ENCODE measurements at regions not wholly inside any gene's neighbourhood (a gene's known extent, or its start where the extent isn't known, plus 50 kb on each side); places are given as distances from the start of the nearest gene placed in this dataset.

DNA sequence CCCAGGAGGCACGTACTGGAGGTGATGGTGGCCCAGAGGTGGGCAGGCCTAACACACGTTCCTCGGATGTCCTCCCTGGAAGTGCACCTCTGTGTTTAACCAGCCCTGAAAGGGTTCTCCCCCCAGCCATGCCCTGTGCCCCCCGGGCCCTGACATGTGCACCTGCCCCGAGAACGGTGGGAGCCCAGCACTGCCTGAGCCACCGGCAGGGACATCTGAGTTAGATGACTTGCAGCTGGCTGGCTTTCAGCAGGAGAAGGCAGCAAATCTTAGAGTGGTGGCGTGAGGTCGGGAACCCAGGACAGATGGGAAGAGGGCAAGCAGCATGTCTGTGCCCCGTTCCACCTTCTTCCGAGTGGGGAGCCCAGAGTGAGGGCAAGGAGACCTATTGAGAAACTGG, 291.8 kb downstream of the TCERG1L start:
- Histone ChIP-seq H3K4me3 (replicated peaks; ENCODE audit: insufficient read depth, low read length) (no peak overlapping the region), H3K27me3 (ENCODE audit: insufficient read depth, poor library complexity, severe bottlenecking) (no peaks in the 10 kb centered on the region), H3K27ac (replicated peaks) (no peak overlapping the region)
- TF ChIP-seq CTCF (IDR thresholded peaks at IDR 0.05; ENCODE audit: insufficient read depth, low read length) (no peak), POLR2AphosphoS5 (IDR thresholded peaks at IDR 0.05; ENCODE audit: low read depth) (no peak), SPI1 (IDR thresholded peaks at IDR 0.05; ENCODE audit: borderline replicate concordance, low read depth) (no peak), GABPA (IDR thresholded peaks at IDR 0.05; ENCODE audit: low read depth) (no peak)
- TF ChIP-seq, protein P1, sequence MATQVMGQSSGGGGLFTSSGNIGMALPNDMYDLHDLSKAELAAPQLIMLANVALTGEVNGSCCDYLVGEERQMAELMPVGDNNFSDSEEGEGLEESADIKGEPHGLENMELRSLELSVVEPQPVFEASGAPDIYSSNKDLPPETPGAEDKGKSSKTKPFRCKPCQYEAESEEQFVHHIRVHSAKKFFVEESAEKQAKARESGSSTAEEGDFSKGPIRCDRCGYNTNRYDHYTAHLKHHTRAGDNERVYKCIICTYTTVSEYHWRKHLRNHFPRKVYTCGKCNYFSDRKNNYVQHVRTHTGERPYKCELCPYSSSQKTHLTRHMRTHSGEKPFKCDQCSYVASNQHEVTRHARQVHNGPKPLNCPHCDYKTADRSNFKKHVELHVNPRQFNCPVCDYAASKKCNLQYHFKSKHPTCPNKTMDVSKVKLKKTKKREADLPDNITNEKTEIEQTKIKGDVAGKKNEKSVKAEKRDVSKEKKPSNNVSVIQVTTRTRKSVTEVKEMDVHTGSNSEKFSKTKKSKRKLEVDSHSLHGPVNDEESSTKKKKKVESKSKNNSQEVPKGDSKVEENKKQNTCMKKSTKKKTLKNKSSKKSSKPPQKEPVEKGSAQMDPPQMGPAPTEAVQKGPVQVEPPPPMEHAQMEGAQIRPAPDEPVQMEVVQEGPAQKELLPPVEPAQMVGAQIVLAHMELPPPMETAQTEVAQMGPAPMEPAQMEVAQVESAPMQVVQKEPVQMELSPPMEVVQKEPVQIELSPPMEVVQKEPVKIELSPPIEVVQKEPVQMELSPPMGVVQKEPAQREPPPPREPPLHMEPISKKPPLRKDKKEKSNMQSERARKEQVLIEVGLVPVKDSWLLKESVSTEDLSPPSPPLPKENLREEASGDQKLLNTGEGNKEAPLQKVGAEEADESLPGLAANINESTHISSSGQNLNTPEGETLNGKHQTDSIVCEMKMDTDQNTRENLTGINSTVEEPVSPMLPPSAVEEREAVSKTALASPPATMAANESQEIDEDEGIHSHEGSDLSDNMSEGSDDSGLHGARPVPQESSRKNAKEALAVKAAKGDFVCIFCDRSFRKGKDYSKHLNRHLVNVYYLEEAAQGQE (IDR thresholded peaks at IDR 0.05; ENCODE audit: insufficient replicate concordance, low read depth) = no peak
- DNase-seq (ENCODE audit: low read depth in 1 of 2, low spot score in 1 of 2) = no peak

DNA sequence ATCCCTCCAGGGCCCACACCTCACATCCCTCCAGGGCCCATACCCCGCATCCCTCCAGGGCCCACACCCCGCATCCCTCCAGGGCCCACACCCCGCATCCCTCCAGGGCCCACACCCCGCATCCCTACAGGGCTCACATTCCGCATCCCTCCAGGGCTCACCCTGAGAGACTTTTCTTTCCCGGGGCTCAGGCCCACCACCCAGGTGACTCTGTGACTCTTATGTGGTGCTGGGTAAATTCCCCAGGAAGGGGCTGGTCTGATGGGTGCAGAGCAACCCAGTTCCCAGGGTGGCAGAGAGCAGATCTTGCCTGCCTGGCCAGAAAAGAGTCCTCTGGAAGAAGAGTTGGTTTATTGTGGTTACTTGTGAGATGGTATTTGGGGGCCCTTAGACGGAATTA, 290.7 kb downstream of the TCERG1L start:
- Histone ChIP-seq H3K27ac (replicated peaks) (no peak overlapping the region), H3K27me3 (ENCODE audit: insufficient read depth, poor library complexity, severe bottlenecking) (no peaks in the 10 kb centered on the region), H3K4me3 (replicated peaks; ENCODE audit: insufficient read depth, low read length) (no peak overlapping the region)
- no peak for DNase-seq (ENCODE audit: low read depth in 1 of 2, low spot score in 1 of 2)
- TF ChIP-seq CTCF (IDR thresholded peaks at IDR 0.05; ENCODE audit: insufficient read depth, low read length) (no peak), POLR2AphosphoS5 (IDR thresholded peaks at IDR 0.05; ENCODE audit: low read depth) (no peak), SPI1 (IDR thresholded peaks at IDR 0.05; ENCODE audit: borderline replicate concordance, low read depth) (no peak), GABPA (IDR thresholded peaks at IDR 0.05; ENCODE audit: low read depth) (no peak)
- TF ChIP-seq, protein P1 (IDR thresholded peaks at IDR 0.05; ENCODE audit: insufficient replicate concordance, low read depth) = no peak

DNA sequence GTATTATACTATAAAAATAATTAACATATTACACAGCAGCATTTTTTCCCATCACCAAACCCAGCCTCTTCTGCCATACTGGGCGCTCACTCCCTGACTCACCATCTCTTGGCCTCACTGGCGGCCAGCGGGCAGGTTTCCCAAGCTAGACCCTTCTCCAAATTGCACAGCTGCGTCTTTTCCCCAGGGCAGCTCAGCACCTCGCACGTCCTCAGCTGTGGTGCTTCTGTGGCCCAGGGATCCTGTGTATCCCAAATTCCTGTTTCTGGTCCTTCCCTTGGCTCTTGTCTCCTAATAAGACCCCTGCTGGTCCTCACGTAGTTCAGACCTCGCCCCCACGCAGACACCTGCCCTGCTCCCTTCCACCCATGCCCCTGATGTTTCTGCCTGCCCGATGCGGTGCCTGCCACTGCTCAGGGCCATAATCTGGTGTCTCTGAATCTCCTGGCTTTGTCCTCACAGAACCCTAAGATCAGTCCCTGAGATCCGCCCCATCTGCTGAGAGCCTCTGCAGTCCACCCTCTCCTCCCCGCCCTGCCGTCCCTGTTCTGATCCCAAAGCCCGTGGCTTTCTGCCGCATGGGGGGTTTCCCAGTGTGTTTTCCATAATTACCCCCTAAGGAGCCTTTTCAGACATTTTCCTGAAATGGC, 290.1 kb downstream of the TCERG1L start:
- DNase-seq (ENCODE audit: low read depth in 1 of 2, low spot score in 1 of 2) = no peak
- Histone ChIP-seq H3K27me3 (ENCODE audit: insufficient read depth, poor library complexity, severe bottlenecking) (no peaks in the 10 kb centered on the region), H3K4me3 (replicated peaks; ENCODE audit: insufficient read depth, low read length) (no peak overlapping the region), H3K27ac (replicated peaks) (no peak overlapping the region)
- TF ChIP-seq GABPA (IDR thresholded peaks at IDR 0.05; ENCODE audit: low read depth) = no peak
- no peak for TF ChIP-seq POLR2AphosphoS5 (IDR thresholded peaks at IDR 0.05; ENCODE audit: low read depth)
- no peak for TF ChIP-seq SPI1 (IDR thresholded peaks at IDR 0.05; ENCODE audit: borderline replicate concordance, low read depth)
- TF ChIP-seq CTCF (IDR thresholded peaks at IDR 0.05; ENCODE audit: insufficient read depth, low read length) = no peak
- TF ChIP-seq, protein P1 (IDR thresholded peaks at IDR 0.05; ENCODE audit: insufficient replicate concordance, low read depth) = no peak
